CD4-positive, CD25-positive, alpha-beta regulatory T cell (primary cell): ENCODE measurements at regions not wholly inside any gene's neighbourhood (a gene's known extent, or its start where the extent isn't known, plus 50 kb on each side); places are given as distances from the start of the nearest gene placed in this dataset.

ENCODE experiments used
- ATAC-seq, 2 donors: fragments of 150-1000 bp; cut with Tn5 transposase; one replicate each; pipeline ENCODE4 v1.10.0; 2021; ENCODE audit warnings: low read depth in 2 of 2, moderate number of reproducible peaks in 2 of 2, moderate library complexity in 1 of 2
- DNase-seq, 3 donors: peaks; one replicate each; pipeline versions ENCODE4 v3.0.0 to v3.0.0-alpha.2; 2012 to 2022; ENCODE audit warnings: mixed read lengths in 1 of 3
- H3K27ac ChIP-seq: one replicate; pipeline ENCODE4 v1.7.0; 2013; ENCODE audit warnings: mild to moderate bottlenecking, low read length; ENCODE audit not compliant: insufficient read depth, poor library complexity, severe bottlenecking
- H3K27me3 ChIP-seq: one replicate; pipeline ENCODE4 v1.7.0; 2013; ENCODE audit warnings: low read length; ENCODE audit not compliant: control insufficient read depth, insufficient read depth
- H3K36me3 ChIP-seq: one replicate; pipeline ENCODE4 v1.7.0; 2013; ENCODE audit warnings: mild to moderate bottlenecking, low read length, moderate library complexity; ENCODE audit not compliant: control insufficient read depth, insufficient read depth
- H3K4me1 ChIP-seq: 2 replicates; pipeline ENCODE4 v1.7.0; 2013; ENCODE audit warnings: mild to moderate bottlenecking, low read length; ENCODE audit not compliant: insufficient read depth, control insufficient read depth, poor library complexity, severe bottlenecking
- H3K4me3 ChIP-seq: one replicate; pipeline ENCODE4 v1.7.0; 2013; ENCODE audit warnings: low read depth, mild to moderate bottlenecking, low read length, moderate library complexity
- H3K9me3 ChIP-seq, 2 experiments: 1 replicate in 1 of 2; 2 replicates in 1 of 2; pipeline ENCODE4 v1.7.0; 2013; ENCODE audit warnings: low read length in 2 of 2, mild to moderate bottlenecking in 1 of 2, moderate library complexity in 1 of 2; ENCODE audit not compliant: control insufficient read depth in 2 of 2
- H3K27ac Mint-ChIP-seq, 3 donors: one replicate each; pipeline ENCODE4 v1.8.0; 2020 to 2022; ENCODE audit warnings: mild to moderate bottlenecking in 3 of 3, mixed read lengths in 3 of 3, moderate library complexity in 2 of 3
- H3K27me3 Mint-ChIP-seq: one replicate; pipeline ENCODE4 v1.8.0; 2022; ENCODE audit warnings: mild to moderate bottlenecking, mixed read lengths
- H3K36me3 Mint-ChIP-seq: one replicate; pipeline ENCODE4 v1.8.0; 2020; ENCODE audit warnings: mixed read lengths
- H3K4me1 Mint-ChIP-seq, 4 donors: one replicate each; pipeline ENCODE4 v1.8.0; 2020 to 2022; ENCODE audit warnings: mixed read lengths in 4 of 4, mild to moderate bottlenecking in 1 of 4
- H3K4me3 Mint-ChIP-seq, 4 donors: one replicate each; pipeline ENCODE4 v1.8.0; 2020 to 2022; ENCODE audit warnings: mild to moderate bottlenecking in 4 of 4, mixed read lengths in 4 of 4, moderate library complexity in 3 of 4
- H3K9me3 Mint-ChIP-seq, 7 donors: one replicate each; pipeline ENCODE4 v1.8.0; 2020 to 2022; ENCODE audit warnings: mixed read lengths in 7 of 7, mild to moderate bottlenecking in 3 of 7, moderate library complexity in 2 of 7

GRCh38 chr18:2112435-2113045 is 458.8 kb downstream of the METTL4 start:
- no peaks in the 10 kb centered on the region for H3K4me1 ChIP-seq
- Mint-ChIP-seq H3K36me3 (no peaks in the 10 kb centered on the region), H3K4me1 (peaks cover 0 to 4% (median 0%) of the 10 kb centered on the region in 4 donors), H3K27me3 (peaks cover 6% of the 10 kb centered on the region), H3K9me3 (no peaks in the 10 kb centered on the region), H3K27ac (no peak overlapping the region), H3K4me3 (no peak overlapping the region)
- no peaks in the 10 kb centered on the region for H3K36me3 ChIP-seq
- peaks cover 10% of the 10 kb centered on the region for H3K27me3 ChIP-seq
- ATAC-seq (no peak), DNase-seq (no peak)
- no peak overlapping the region for H3K27ac ChIP-seq
- no peak overlapping the region for H3K4me3 ChIP-seq
- H3K9me3 ChIP-seq = no peaks in the 10 kb centered on the region

GRCh38 chr18:2114289-2114688 is 457.0 kb downstream of the METTL4 start:
- H3K27me3 Mint-ChIP-seq = peaks cover 11% of the 10 kb centered on the region
- Histone ChIP-seq H3K36me3 (no peaks in the 10 kb centered on the region), H3K27me3 (peaks cover 10% of the 10 kb centered on the region), H3K4me1 (no peaks in the 10 kb centered on the region), H3K27ac (no peak overlapping the region), H3K4me3 (no peak overlapping the region), H3K9me3 (no peaks in the 10 kb centered on the region)
- peaks cover 0 to 4% (median 0%) of the 10 kb centered on the region in 4 donors for H3K4me1 Mint-ChIP-seq
- H3K27ac Mint-ChIP-seq = no peak overlapping the region
- no peak overlapping the region for H3K4me3 Mint-ChIP-seq
- no peaks in the 10 kb centered on the region for H3K36me3 Mint-ChIP-seq
- peaks cover 0 to under 1% (median 0%) of the 10 kb centered on the region in 7 donors for H3K9me3 Mint-ChIP-seq
- ATAC-seq = no peak
- no peak for DNase-seq

GRCh38 chr18:2114765-2115164 is 456.5 kb downstream of the METTL4 start:
- Mint-ChIP-seq H3K36me3 (no peaks in the 10 kb centered on the region), H3K27me3 (peaks cover 11% of the 10 kb centered on the region), H3K27ac (no peak overlapping the region), H3K4me1 (peaks cover 0 to 4% (median 0%) of the 10 kb centered on the region in 4 donors), H3K4me3 (no peak overlapping the region), H3K9me3 (peaks cover 0 to 2% (median 0%) of the 10 kb centered on the region in 7 donors)
- H3K4me1 ChIP-seq = no peaks in the 10 kb centered on the region
- no peak overlapping the region for H3K27ac ChIP-seq
- DNase-seq = no peak
- H3K4me3 ChIP-seq = no peak overlapping the region
- no peaks in the 10 kb centered on the region for H3K9me3 ChIP-seq
- H3K27me3 ChIP-seq = peaks cover 10% of the 10 kb centered on the region
- no peaks in the 10 kb centered on the region for H3K36me3 ChIP-seq
- no peak for ATAC-seq

- H3K4me3 ChIP-seq = no peak overlapping the region
- no peaks in the 10 kb centered on the region for H3K4me1 ChIP-seq
- Mint-ChIP-seq H3K4me3 (no peak overlapping the region), H3K9me3 (peaks cover 0 to 2% (median 0%) of the 10 kb centered on the region in 7 donors), H3K4me1 (no peaks in the 10 kb centered on the region), H3K27me3 (peaks cover 6% of the 10 kb centered on the region), H3K36me3 (no peaks in the 10 kb centered on the region), H3K27ac (no peak overlapping the region)
- H3K9me3 ChIP-seq = no peaks in the 10 kb centered on the region
- H3K36me3 ChIP-seq = no peaks in the 10 kb centered on the region
- ATAC-seq = no peak
- H3K27me3 ChIP-seq = no peaks in the 10 kb centered on the region
- no peak overlapping the region for H3K27ac ChIP-seq
- no peak for DNase-seq
Observed at GRCh38 chr18:2121224-2121623, 450.1 kb downstream of the METTL4 start.

GRCh38 chr18:2123077-2123476 is 448.2 kb downstream of the METTL4 start:
- no peak overlapping the region for H3K4me3 ChIP-seq
- no peak for DNase-seq
- no peaks in the 10 kb centered on the region for H3K36me3 ChIP-seq
- H3K27me3 ChIP-seq = no peaks in the 10 kb centered on the region
- Mint-ChIP-seq H3K27me3 (peaks cover 6% of the 10 kb centered on the region), H3K27ac (no peak overlapping the region), H3K4me1 (no peaks in the 10 kb centered on the region), H3K9me3 (peaks cover 0 to 3% (median 1%) of the 10 kb centered on the region in 7 donors), H3K36me3 (no peaks in the 10 kb centered on the region), H3K4me3 (no peak overlapping the region)
- no peak overlapping the region for H3K27ac ChIP-seq
- no peaks in the 10 kb centered on the region for H3K4me1 ChIP-seq
- no peaks in the 10 kb centered on the region for H3K9me3 ChIP-seq
- no peak for ATAC-seq

- no peaks in the 10 kb centered on the region for H3K36me3 ChIP-seq
- no peak for DNase-seq
- H3K27me3 Mint-ChIP-seq = no peaks in the 10 kb centered on the region
Observed at GRCh38 chr18:2134364-2134763, 436.9 kb downstream of the METTL4 start.

GRCh38 chr18:2135309-2135708 is 436.0 kb downstream of the METTL4 start:
- no peaks in the 10 kb centered on the region for H3K9me3 ChIP-seq
- H3K4me3 Mint-ChIP-seq = no peak overlapping the region
- ATAC-seq (no peak), DNase-seq (no peak)
- no peak overlapping the region for H3K27ac Mint-ChIP-seq
- no peaks in the 10 kb centered on the region for H3K27me3 Mint-ChIP-seq
- no peaks in the 10 kb centered on the region for H3K36me3 ChIP-seq
- H3K4me1 ChIP-seq = no peaks in the 10 kb centered on the region
- no peaks in the 10 kb centered on the region for H3K4me1 Mint-ChIP-seq
- H3K9me3 Mint-ChIP-seq = peaks cover 0 to 1% (median 0%) of the 10 kb centered on the region in 7 donors
- H3K36me3 Mint-ChIP-seq = no peaks in the 10 kb centered on the region
- H3K27me3 ChIP-seq = no peaks in the 10 kb centered on the region
- H3K4me3 ChIP-seq = no peak overlapping the region
- no peak overlapping the region for H3K27ac ChIP-seq

More at GRCh38 chr18:2134364-2134763, 436.9 kb downstream of the METTL4 start:
- Histone ChIP-seq H3K4me1 (no peaks in the 10 kb centered on the region), H3K9me3 (no peaks in the 10 kb centered on the region), H3K27ac (no peak overlapping the region), H3K27me3 (no peaks in the 10 kb centered on the region), H3K4me3 (no peak overlapping the region)
- no peak overlapping the region for H3K27ac Mint-ChIP-seq
- no peak overlapping the region for H3K4me3 Mint-ChIP-seq
- peaks cover 0 to 1% (median 0%) of the 10 kb centered on the region in 7 donors for H3K9me3 Mint-ChIP-seq
- no peaks in the 10 kb centered on the region for H3K36me3 Mint-ChIP-seq
- H3K4me1 Mint-ChIP-seq = no peaks in the 10 kb centered on the region
- ATAC-seq = no peak

GRCh38 chr18:2138552-2138951 is 432.8 kb downstream of the METTL4 start:
- H3K27ac ChIP-seq = no peak overlapping the region
- peaks cover 0 to 4% (median 0%) of the 10 kb centered on the region in 7 donors for H3K9me3 Mint-ChIP-seq
- H3K36me3 Mint-ChIP-seq = no peaks in the 10 kb centered on the region
- DNase-seq = no peak
- H3K9me3 ChIP-seq = no peaks in the 10 kb centered on the region
- H3K4me1 Mint-ChIP-seq = no peaks in the 10 kb centered on the region
- H3K27me3 ChIP-seq = peaks cover 3% of the 10 kb centered on the region
- H3K27me3 Mint-ChIP-seq = no peaks in the 10 kb centered on the region
- no peaks in the 10 kb centered on the region for H3K4me1 ChIP-seq
- no peak overlapping the region for H3K27ac Mint-ChIP-seq
- H3K4me3 Mint-ChIP-seq = no peak overlapping the region
- no peak for ATAC-seq
- no peak overlapping the region for H3K4me3 ChIP-seq
- no peaks in the 10 kb centered on the region for H3K36me3 ChIP-seq
